Fibroblast of lung (primary cell): ENCODE measurements at regions not wholly inside any gene's neighbourhood (a gene's known extent, or its start where the extent isn't known, plus 50 kb on each side); places are given as distances from the start of the nearest gene placed in this dataset.

Source experiments
- CTCF ChIP-seq, 2 donors: IDR thresholded peaks in 1 of 2; conservative IDR thresholded peaks in 1 of 2; 1 replicate in 1 of 2; 2 replicates in 1 of 2; pipeline ENCODE4 v1.5.1; 2011 to 2012; ENCODE audit warnings: low read length in 2 of 2, control low read depth in 1 of 2, inconsistent platforms in 1 of 2, low read depth in 1 of 2, mild to moderate bottlenecking in 1 of 2
- EZH2 ChIP-seq: IDR thresholded peaks from 2 replicates; pipeline ENCODE4 v1.5.1; 2012; ENCODE audit warnings: low read length, control low read depth, mild to moderate bottlenecking; ENCODE audit errors: missing control alignments

- TF ChIP-seq CTCF (conservative IDR thresholded peaks at IDR 0.05 in 1 of 2, IDR thresholded peaks at IDR 0.05 in 1 of 2; ENCODE audit: low read depth in 1 of 2, low read length in 2 of 2): no peak
- TF ChIP-seq EZH2: no peak
Observed at GRCh38 chr12:113634474-113634873, 162.8 kb upstream of the LHX5 start.
